OCI-LY7 (cell line): ENCODE measurements at regions not wholly inside any gene's neighbourhood (a gene's known extent, or its start where the extent isn't known, plus 50 kb on each side); places are given as distances from the start of the nearest gene placed in this dataset.
"Not testable (repeated sequence)": the region's sequence is repeated elsewhere in the genome, so short reads cannot be mapped to it uniquely, and the experiment has no call there.

ENCODE experiments used
- BruUV-seq: library from RNA; stranded (reverse); fragments of 400-500 nt; replicated peaks from 2 replicates; lab custom pipeline; 2021; lab: Mats Ljungman, UMichigan
- CTCF ChIA-PET: fragments of 300-600 bp; sonication (Branson Sonifier 250); formaldehyde crosslinking; loops from one replicate; lab custom pipeline; 2022; ENCODE audit warnings: antibody characterized with exemption; ENCODE audit not compliant: unreplicated experiment; lab: Charles Lee
- POLR2A ChIA-PET: fragments of 300-600 bp; sonication (Branson Sonifier 250); formaldehyde crosslinking; loops from one replicate; lab custom pipeline; 2022; ENCODE audit warnings: antibody characterized with exemption; lab: Charles Lee
- DNase-seq: peaks from one replicate; pipeline ENCODE4 v3.0.0-alpha.2; 2015; ENCODE audit warnings: low spot score
- H2AFZ ChIP-seq: fragments of 200-600 bp; sonication (generic), shearing (Covaris generic); 2 replicates; pipeline ENCODE4 v1.6.1; 2014; ENCODE audit warnings: mild to moderate bottlenecking, antibody characterized with exemption, low read length, moderate library complexity
- H3K27ac ChIP-seq: fragments of 200-600 bp; sonication (generic); 2 replicates; pipeline ENCODE4 v1.5.1; 2014; ENCODE audit warnings: mixed run types, low read depth, mild to moderate bottlenecking, moderate library complexity, low read length, inconsistent platforms; ENCODE audit not compliant: poor library complexity, severe bottlenecking
- H3K36me3 ChIP-seq: fragments of 200-600 bp; sonication (generic); 2 replicates; pipeline ENCODE4 v1.6.1; 2014; ENCODE audit warnings: mild to moderate bottlenecking, antibody characterized with exemption, low read length, moderate library complexity, mixed read lengths; ENCODE audit not compliant: insufficient read depth
- H3K4me1 ChIP-seq: fragments of 200-600 bp; sonication (generic); 2 replicates; pipeline ENCODE4 v1.5.1; 2014; ENCODE audit warnings: mild to moderate bottlenecking, low read length; ENCODE audit not compliant: insufficient read depth, poor library complexity, severe bottlenecking
- H3K4me2 ChIP-seq: fragments of 200-600 bp; sonication (generic); 2 replicates; pipeline ENCODE4 v1.6.1; 2014; ENCODE audit warnings: mild to moderate bottlenecking, low read length
- H3K4me3 ChIP-seq: fragments of 200-600 bp; sonication (generic); 2 replicates; pipeline ENCODE4 v1.5.1; 2014; ENCODE audit warnings: mild to moderate bottlenecking, low read depth, low read length; ENCODE audit not compliant: poor library complexity, severe bottlenecking
- H3K79me2 ChIP-seq: fragments of 200-600 bp; sonication (generic); 2 replicates; pipeline ENCODE4 v1.6.1; 2016; ENCODE audit warnings: low read depth, mild to moderate bottlenecking, low read length, moderate library complexity, mixed read lengths; ENCODE audit not compliant: insufficient read depth
- H3K9me2 ChIP-seq: fragments of 200-600 bp; sonication (generic); 2 replicates; pipeline ENCODE4 v1.6.1; 2016; ENCODE audit warnings: mild to moderate bottlenecking, low read length, mixed read lengths; ENCODE audit not compliant: insufficient read depth
- H3K9me3 ChIP-seq: fragments of 200-600 bp; sonication (generic); 2 replicates; pipeline ENCODE4 v1.6.1; 2014; ENCODE audit warnings: mild to moderate bottlenecking, mixed run types, low read length, mixed read lengths
- H4K20me1 ChIP-seq: fragments of 200-600 bp; sonication (generic); 2 replicates; pipeline ENCODE4 v1.6.1; 2014; ENCODE audit warnings: mild to moderate bottlenecking, antibody characterized with exemption, low read length, moderate library complexity, mixed read lengths; ENCODE audit not compliant: insufficient read depth
- EZH2phosphoT487 ChIP-seq: fragments of 200-600 bp; sonication (generic); IDR thresholded peaks from 2 replicates; pipeline ENCODE4 v1.6.1; 2018; ENCODE audit warnings: low read depth, borderline replicate concordance, mild to moderate bottlenecking, mixed run types, antibody characterized with exemption, low read length, moderate library complexity, mixed read lengths
- intact Hi-C: fragments of 100-400 bp; cut with micrococcal nuclease; formaldehyde crosslinking; loops from one replicate; pipeline ENCODE4 v1.10.0; 2022; ENCODE audit not compliant: unreplicated experiment
- TF ChIP-seq, protein P1 (sequence below): fragments of 200-600 bp; sonication (generic); conservative IDR thresholded peaks from 2 replicates; pipeline ENCODE4 v1.5.1; 2014; ENCODE audit warnings: mild to moderate bottlenecking, antibody characterized with exemption, low read length, moderate library complexity, mixed read lengths

DNA sequence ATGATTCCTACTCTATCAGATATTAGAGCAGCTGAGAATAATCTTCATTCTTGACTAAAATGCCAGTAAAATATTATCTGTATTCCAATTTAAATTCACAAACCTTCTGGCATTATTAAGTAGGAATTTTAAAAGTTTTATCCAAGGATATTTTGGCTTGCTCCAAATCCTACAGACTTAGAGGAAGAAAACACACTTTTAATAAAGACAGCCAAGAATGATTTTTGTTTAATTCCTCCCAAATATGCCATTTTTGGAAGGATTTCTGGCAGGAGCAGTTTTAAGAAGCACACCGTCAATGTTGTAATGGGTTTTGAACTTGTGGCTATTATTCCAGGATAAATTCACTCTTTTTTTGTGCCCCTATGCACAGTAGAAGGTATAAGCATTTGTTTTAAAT, 355.1 kb downstream of the SLITRK5 start:
- CTCF ChIA-PET = no interaction called here
- intact Hi-C loops = no loop called here
- no peak overlapping the region for H2AFZ ChIP-seq

DNA sequence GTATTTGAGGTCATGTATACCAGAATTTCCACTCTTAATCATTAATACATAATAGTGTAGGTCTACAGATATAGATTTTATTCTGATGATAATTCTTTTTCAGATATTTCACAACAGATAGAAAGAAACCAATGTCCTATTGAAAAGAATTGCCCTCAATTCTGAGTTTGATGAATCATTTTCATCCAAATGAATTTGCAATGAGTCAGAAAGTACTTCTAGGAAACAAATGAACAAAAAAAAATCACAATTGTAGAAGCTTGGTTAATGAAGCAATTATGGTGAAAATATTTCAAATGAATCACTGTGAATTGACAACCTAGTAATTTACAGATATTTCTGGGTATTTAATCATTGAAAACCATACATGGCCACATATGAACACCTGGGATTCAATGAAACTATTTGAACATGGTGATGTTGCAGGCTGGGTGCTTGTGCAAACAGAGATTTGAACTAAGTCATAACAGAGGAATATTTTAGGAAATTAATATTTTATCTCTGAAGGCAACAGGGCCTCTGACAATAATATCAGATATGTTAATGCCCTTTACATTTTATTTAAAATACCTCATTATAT, 360.9 kb downstream of the SLITRK5 start:
- Histone ChIP-seq H2AFZ (no peak overlapping the region), H3K9me2 (no peaks in the 10 kb centered on the region), H3K36me3 (no peaks in the 10 kb centered on the region), H3K4me2 (no peak overlapping the region), H4K20me1 (no peaks in the 10 kb centered on the region), H3K4me1 (no peaks in the 10 kb centered on the region), H3K4me3 (no peak overlapping the region), H3K9me3 (no peaks in the 10 kb centered on the region), H3K79me2 (no peaks in the 10 kb centered on the region), H3K27ac (no peak overlapping the region)
- no TSS peak for BruUV-seq
- CTCF ChIA-PET = no interaction called here
- DNase-seq = no peak
- no peak for TF ChIP-seq EZH2phosphoT487
- intact Hi-C loops = no loop called here
- POLR2A ChIA-PET = interaction anchor here (0.6 to 1.0 kb wide), 2 partner anchors 13 to 199 kb away, joined by 3 to 4 read pairs; no protein-coding TSS in a partner anchor

More for the DNA sequence above, 355.1 kb downstream of the SLITRK5 start:
- Histone ChIP-seq H3K36me3 (no peaks in the 10 kb centered on the region), H3K9me3 (no peaks in the 10 kb centered on the region), H3K4me2 (no peak overlapping the region), H3K9me2 (no peaks in the 10 kb centered on the region), H3K4me1 (no peaks in the 10 kb centered on the region), H3K4me3 (no peak overlapping the region), H4K20me1 (no peaks in the 10 kb centered on the region), H3K79me2 (no peaks in the 10 kb centered on the region), H3K27ac (no peak overlapping the region)
- no peak for DNase-seq
- POLR2A ChIA-PET = no interaction called here
- no TSS peak for BruUV-seq
- TF ChIP-seq EZH2phosphoT487 = no peak
- TF ChIP-seq, protein P1, sequence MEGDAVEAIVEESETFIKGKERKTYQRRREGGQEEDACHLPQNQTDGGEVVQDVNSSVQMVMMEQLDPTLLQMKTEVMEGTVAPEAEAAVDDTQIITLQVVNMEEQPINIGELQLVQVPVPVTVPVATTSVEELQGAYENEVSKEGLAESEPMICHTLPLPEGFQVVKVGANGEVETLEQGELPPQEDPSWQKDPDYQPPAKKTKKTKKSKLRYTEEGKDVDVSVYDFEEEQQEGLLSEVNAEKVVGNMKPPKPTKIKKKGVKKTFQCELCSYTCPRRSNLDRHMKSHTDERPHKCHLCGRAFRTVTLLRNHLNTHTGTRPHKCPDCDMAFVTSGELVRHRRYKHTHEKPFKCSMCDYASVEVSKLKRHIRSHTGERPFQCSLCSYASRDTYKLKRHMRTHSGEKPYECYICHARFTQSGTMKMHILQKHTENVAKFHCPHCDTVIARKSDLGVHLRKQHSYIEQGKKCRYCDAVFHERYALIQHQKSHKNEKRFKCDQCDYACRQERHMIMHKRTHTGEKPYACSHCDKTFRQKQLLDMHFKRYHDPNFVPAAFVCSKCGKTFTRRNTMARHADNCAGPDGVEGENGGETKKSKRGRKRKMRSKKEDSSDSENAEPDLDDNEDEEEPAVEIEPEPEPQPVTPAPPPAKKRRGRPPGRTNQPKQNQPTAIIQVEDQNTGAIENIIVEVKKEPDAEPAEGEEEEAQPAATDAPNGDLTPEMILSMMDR = no peak

DNA sequence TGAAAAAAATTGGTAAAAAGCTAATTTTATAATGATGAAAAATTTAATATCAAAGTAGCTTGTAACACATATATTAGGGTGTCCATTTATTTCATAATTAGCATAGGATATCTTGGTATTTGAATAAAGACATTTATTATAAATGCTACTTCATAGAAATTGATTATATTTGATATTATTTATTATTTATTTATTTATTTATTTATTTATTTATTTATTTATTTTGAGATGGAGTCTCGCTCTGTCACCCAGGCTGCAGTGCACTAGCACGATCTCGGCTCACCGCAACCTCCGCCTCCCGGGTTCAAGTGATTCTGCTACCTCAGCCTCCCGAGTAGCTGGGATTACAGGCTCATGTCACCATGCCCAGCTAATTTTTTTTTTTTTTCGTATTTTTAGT, 365.0 kb downstream of the SLITRK5 start:
- BruUV-seq, H3K4me1 ChIP-seq, H4K20me1 ChIP-seq, H3K4me3 ChIP-seq, CTCF ChIA-PET, intact Hi-C loops, H2AFZ ChIP-seq, H3K4me2 ChIP-seq, H3K9me3 ChIP-seq, H3K9me2 ChIP-seq, H3K36me3 ChIP-seq, DNase-seq, H3K27ac ChIP-seq, H3K79me2 ChIP-seq: not testable (repeated sequence)
- POLR2A ChIA-PET = interaction anchor here (0.5 kb wide), 1 partner anchor 1932 kb away, joined by 4 read pairs; no protein-coding TSS in a partner anchor
